Endothelial cell (in vitro differentiated cells): ENCODE measurements at regions not wholly inside any gene's neighbourhood (a gene's known extent, or its start where the extent isn't known, plus 50 kb on each side); places are given as distances from the start of the nearest gene placed in this dataset.
"Not testable (repeated sequence)": the region's sequence is repeated elsewhere in the genome, so short reads cannot be mapped to it uniquely, and the experiment has no call there.

Experiments used
- DNase-seq: peaks from one replicate; pipeline ENCODE4 v3.0.0; 2021; ENCODE audit warnings: low spot score
- H3K27ac Mint-ChIP-seq: one replicate; pipeline ENCODE4 v1.8.0; 2021; ENCODE audit warnings: mixed read lengths, inconsistent platforms; ENCODE audit not compliant: unreplicated experiment
- H3K27me3 Mint-ChIP-seq: one replicate; pipeline ENCODE4 v1.8.0; 2021; ENCODE audit warnings: mild to moderate bottlenecking, moderate library complexity, mixed read lengths, inconsistent platforms; ENCODE audit not compliant: unreplicated experiment
- H3K36me3 Mint-ChIP-seq: one replicate; pipeline ENCODE4 v1.8.0; 2021; ENCODE audit warnings: mild to moderate bottlenecking, low read depth, mixed read lengths, inconsistent platforms; ENCODE audit not compliant: unreplicated experiment
- H3K4me1 Mint-ChIP-seq: one replicate; pipeline ENCODE4 v1.8.0; 2021; ENCODE audit warnings: mild to moderate bottlenecking, mixed read lengths, inconsistent platforms; ENCODE audit not compliant: unreplicated experiment
- H3K4me3 Mint-ChIP-seq: one replicate; pipeline ENCODE4 v1.8.0; 2021; ENCODE audit warnings: mild to moderate bottlenecking, mixed read lengths, inconsistent platforms; ENCODE audit not compliant: unreplicated experiment
- H3K9me3 Mint-ChIP-seq: one replicate; pipeline ENCODE4 v1.8.0; 2021; ENCODE audit warnings: mixed read lengths, inconsistent platforms; ENCODE audit not compliant: unreplicated experiment
- TF ChIP-seq, protein P1 (sequence below): fragments of 200-600 bp; sonication (generic); IDR thresholded peaks from one replicate; pipeline ENCODE4 v1.5.0; 2021; ENCODE audit warnings: antibody characterized with exemption; ENCODE audit not compliant: unreplicated experiment

- TF ChIP-seq, protein P1, sequence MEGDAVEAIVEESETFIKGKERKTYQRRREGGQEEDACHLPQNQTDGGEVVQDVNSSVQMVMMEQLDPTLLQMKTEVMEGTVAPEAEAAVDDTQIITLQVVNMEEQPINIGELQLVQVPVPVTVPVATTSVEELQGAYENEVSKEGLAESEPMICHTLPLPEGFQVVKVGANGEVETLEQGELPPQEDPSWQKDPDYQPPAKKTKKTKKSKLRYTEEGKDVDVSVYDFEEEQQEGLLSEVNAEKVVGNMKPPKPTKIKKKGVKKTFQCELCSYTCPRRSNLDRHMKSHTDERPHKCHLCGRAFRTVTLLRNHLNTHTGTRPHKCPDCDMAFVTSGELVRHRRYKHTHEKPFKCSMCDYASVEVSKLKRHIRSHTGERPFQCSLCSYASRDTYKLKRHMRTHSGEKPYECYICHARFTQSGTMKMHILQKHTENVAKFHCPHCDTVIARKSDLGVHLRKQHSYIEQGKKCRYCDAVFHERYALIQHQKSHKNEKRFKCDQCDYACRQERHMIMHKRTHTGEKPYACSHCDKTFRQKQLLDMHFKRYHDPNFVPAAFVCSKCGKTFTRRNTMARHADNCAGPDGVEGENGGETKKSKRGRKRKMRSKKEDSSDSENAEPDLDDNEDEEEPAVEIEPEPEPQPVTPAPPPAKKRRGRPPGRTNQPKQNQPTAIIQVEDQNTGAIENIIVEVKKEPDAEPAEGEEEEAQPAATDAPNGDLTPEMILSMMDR: no peak
- no peaks in the 10 kb centered on the region for H3K4me1 Mint-ChIP-seq
- H3K9me3 Mint-ChIP-seq: no peaks in the 10 kb centered on the region
- H3K4me3 Mint-ChIP-seq: no peak overlapping the region
- H3K36me3 Mint-ChIP-seq: no peaks in the 10 kb centered on the region
- DNase-seq: no peak
- H3K27ac Mint-ChIP-seq: no peak overlapping the region
- no peaks in the 10 kb centered on the region for H3K27me3 Mint-ChIP-seq
These were observed 781.6 kb downstream of the TRAM1L1 start for GRCh38 chr4:116303736-116304188.

GRCh38 chr4:116302990-116303735 lies 782.2 kb downstream of the TRAM1L1 start:
- no peaks in the 10 kb centered on the region for H3K36me3 Mint-ChIP-seq
- TF ChIP-seq, protein P1: no peak
- H3K9me3 Mint-ChIP-seq: no peaks in the 10 kb centered on the region
- H3K27me3 Mint-ChIP-seq: no peaks in the 10 kb centered on the region
- H3K4me1 Mint-ChIP-seq: no peaks in the 10 kb centered on the region
- no peak overlapping the region for H3K27ac Mint-ChIP-seq
- DNase-seq: no peak
- no peak overlapping the region for H3K4me3 Mint-ChIP-seq

GRCh38 chr4:116275006-116275405 lies 810.4 kb downstream of the TRAM1L1 start:
- Mint-ChIP-seq H3K36me3 (no peaks in the 10 kb centered on the region), H3K9me3 (no peaks in the 10 kb centered on the region), H3K4me3 (no peak overlapping the region), H3K27ac (no peak overlapping the region), H3K4me1 (no peaks in the 10 kb centered on the region), H3K27me3 (peaks cover 3% of the 10 kb centered on the region)
- DNase-seq: no peak
- TF ChIP-seq, protein P1: no peak

DNA sequence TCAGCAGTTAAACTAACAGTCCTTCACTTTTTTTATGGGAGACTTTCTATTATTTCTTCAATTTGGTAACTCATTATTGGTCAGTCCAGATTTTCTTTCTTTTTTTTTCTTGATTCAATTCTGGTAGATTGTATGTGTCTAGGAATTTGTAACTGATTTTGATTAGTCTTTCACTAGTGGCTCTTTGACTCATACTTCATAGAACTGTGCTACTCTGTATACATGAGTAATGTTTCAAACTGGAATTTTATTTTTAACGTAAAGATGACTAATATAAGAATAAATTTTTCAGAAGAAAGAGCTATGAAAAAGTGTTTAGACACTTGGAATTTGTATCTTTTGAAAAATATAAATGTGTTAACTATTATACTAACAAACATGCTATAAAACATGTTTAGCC lies 813.0 kb downstream of the TRAM1L1 start:
- TF ChIP-seq, protein P1: no peak
- peaks cover 3% of the 10 kb centered on the region for H3K27me3 Mint-ChIP-seq
- no peak overlapping the region for H3K27ac Mint-ChIP-seq

DNA sequence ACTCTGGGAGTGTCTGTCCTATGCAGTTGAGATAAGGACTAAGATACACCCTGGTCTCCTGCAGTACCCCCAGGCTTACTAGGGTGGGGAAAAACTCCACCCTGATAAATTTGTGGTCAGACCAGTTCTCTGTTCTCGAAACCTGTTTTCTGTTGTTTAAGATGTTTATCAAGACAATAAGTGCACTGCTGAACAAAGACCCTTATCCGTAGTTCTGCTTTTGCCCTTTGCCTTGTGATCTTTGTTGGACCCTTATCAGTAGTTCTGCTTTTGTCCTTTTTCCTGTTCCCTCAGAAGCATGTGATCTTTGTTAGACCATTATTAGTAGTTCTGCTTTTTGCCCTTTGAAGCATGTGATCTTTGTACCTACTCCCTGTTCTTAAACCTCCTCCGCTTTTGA lies 824.4 kb downstream of the TRAM1L1 start:
- H3K36me3 Mint-ChIP-seq, H3K4me3 Mint-ChIP-seq, H3K27me3 Mint-ChIP-seq, H3K4me1 Mint-ChIP-seq, H3K9me3 Mint-ChIP-seq, H3K27ac Mint-ChIP-seq, DNase-seq: not testable (repeated sequence)

More for the DNA sequence above, 813.0 kb downstream of the TRAM1L1 start:
- Mint-ChIP-seq H3K9me3 (no peaks in the 10 kb centered on the region), H3K4me1 (no peaks in the 10 kb centered on the region), H3K36me3 (no peaks in the 10 kb centered on the region), H3K4me3 (no peak overlapping the region)
- no peak for DNase-seq
